ENCODE measurements at regions not wholly inside any gene's neighbourhood (a gene's known extent, or its start where the extent isn't known, plus 50 kb on each side); places are given as distances from the start of the nearest gene placed in this dataset.

- TF ChIP-seq SAP30 (IDR thresholded peaks at IDR 0.05; ENCODE audit: borderline replicate concordance, insufficient read depth, low read depth, low read length, poor library complexity, severe bottlenecking) = peak; percentile 69
- peak; percentile 67; the same call in 1 of the 2 replicates for TF ChIP-seq EP400 (IDR thresholded peaks at IDR 0.05)
- TF ChIP-seq ZC3H8 (IDR thresholded peaks at IDR 0.05) = no peak
- peak; percentile 85 for TF ChIP-seq KLF16 (IDR thresholded peaks at IDR 0.05)
- peak in 1 of 2 experiments; percentile 76; a peak in 2 of 4 replicates for TF ChIP-seq ZNF639 (CRISPR knock-in tag; conservative IDR thresholded peaks at IDR 0.05 in 1 of 2, IDR thresholded peaks at IDR 0.05 in 1 of 2)
- 0 out of 2 replicates have a peak, but pooled peaks have one; percentile 32 for TF ChIP-seq MEF2A (IDR thresholded peaks at IDR 0.05; ENCODE audit: control insufficient read depth, low read depth, low read length)
- TF ChIP-seq HNRNPLL (IDR thresholded peaks at IDR 0.05; ENCODE audit: low read depth, low read length, poor library complexity, severe bottlenecking) = peak; percentile 67
- TF ChIP-seq ZNF551 (CRISPR knock-in tag; IDR thresholded peaks at IDR 0.05) = no peak
- TF ChIP-seq TAF15 (IDR thresholded peaks at IDR 0.05; ENCODE audit: low read depth, low read length) = no peak
- TF ChIP-seq NRF1 (conservative IDR thresholded peaks at IDR 0.05 in 1 of 2, IDR thresholded peaks at IDR 0.05 in 1 of 2) = peak; percentile 15 to 63; a peak in 3 of 4 replicates
- no peak for TF ChIP-seq NCOA4 (IDR thresholded peaks at IDR 0.05; ENCODE audit: partially characterized antibody)
- no peak for TF ChIP-seq NFXL1 (CRISPR knock-in tag; IDR thresholded peaks at IDR 0.05)
- TF ChIP-seq ILK (tag; IDR thresholded peaks at IDR 0.05; ENCODE audit: borderline replicate concordance, low read depth) = no peak
- no peak for TF ChIP-seq HDAC6 (IDR thresholded peaks at IDR 0.05; ENCODE audit: low read depth, low read length)
- no peak for TF ChIP-seq CAMTA2 (CRISPR knock-in tag; conservative IDR thresholded peaks at IDR 0.05)
- TF ChIP-seq VEZF1 (CRISPR knock-in tag; IDR thresholded peaks at IDR 0.05) = peak; percentile 90
- TF ChIP-seq U2AF1 (optimal IDR thresholded peaks at IDR 0.05; ENCODE audit: low read depth, low read length) = no peak
- 0 out of 2 replicates have a peak, but pooled peaks have one; percentile 29 for TF ChIP-seq MXI1 (IDR thresholded peaks at IDR 0.05; ENCODE audit: low read depth, low read length)
- peak; percentile 64 for TF ChIP-seq MYC (IDR thresholded peaks at IDR 0.05; ENCODE audit: low read depth, low read length)
- no peak for TF ChIP-seq MYC (CRISPR knock-in tag; IDR thresholded peaks at IDR 0.05; ENCODE audit: borderline replicate concordance, low read depth)
- TF ChIP-seq RNF2 (IDR thresholded peaks at IDR 0.05) = 0 out of 2 replicates have a peak, but pooled peaks have one; percentile 42
- TF ChIP-seq SIN3B (IDR thresholded peaks at IDR 0.05; ENCODE audit: low read depth) = peak; percentile 68
- peak; percentile 29; the same call in 1 of the 2 replicates for TF ChIP-seq BHLHE40 (IDR thresholded peaks at IDR 0.05; ENCODE audit: low read length)
- TF ChIP-seq ATF7 (IDR thresholded peaks at IDR 0.05) = peak; percentile 73
- peak; percentile 6; the same call in 1 of the 2 replicates for TF ChIP-seq NFIX (CRISPR knock-in tag; IDR thresholded peaks at IDR 0.05; ENCODE audit: low read depth)
- TF ChIP-seq MBD2 (IDR thresholded peaks at IDR 0.05; ENCODE audit: borderline replicate concordance, low read depth) = peak; percentile 38; the same call in 1 of the 2 replicates
- no peak for TF ChIP-seq EHMT2 (IDR thresholded peaks at IDR 0.05)
Observed at GRCh38 chr22:12601870-12602779, 2925.9 kb upstream of the OR11H1 start (continued).
